ENCODE measurements at regions not wholly inside any gene's neighbourhood (a gene's known extent, or its start where the extent isn't known, plus 50 kb on each side); places are given as distances from the start of the nearest gene placed in this dataset.

GRCh38 chr2:181771356-181771755, 91.0 kb upstream of the NEUROD1 start:
- no peak for DNase-seq

GRCh38 chr2:181772334-181772733, 92.0 kb upstream of the NEUROD1 start:
- no peak for DNase-seq

- DNase-seq = no peak
These were observed 92.5 kb upstream of the NEUROD1 start for GRCh38 chr2:181772777-181773176.

GRCh38 chr2:181774685-181775084, 94.4 kb upstream of the NEUROD1 start:
- DNase-seq = no peak

- no peak for DNase-seq
These were observed 96.0 kb upstream of the NEUROD1 start for GRCh38 chr2:181776336-181776735.

GRCh38 chr2:181777734-181778133, 97.4 kb upstream of the NEUROD1 start:
- DNase-seq = no peak

- DNase-seq = no peak
These were observed 98.4 kb upstream of the NEUROD1 start for GRCh38 chr2:181778621-181779201.

GRCh38 chr2:181779288-181780021, 99.1 kb upstream of the NEUROD1 start:
- no peak for DNase-seq

- no peak for DNase-seq
These were observed 99.8 kb upstream of the NEUROD1 start for GRCh38 chr2:181780047-181780651.

- DNase-seq = no peak
These were observed 100.3 kb upstream of the NEUROD1 start for GRCh38 chr2:181780657-181781056.

- DNase-seq = no peak
These were observed 100.9 kb upstream of the NEUROD1 start for GRCh38 chr2:181781078-181781786.

GRCh38 chr2:181782660-181783059, 102.3 kb upstream of the NEUROD1 start:
- no peak for DNase-seq

GRCh38 chr2:181784556-181784955, 104.2 kb upstream of the NEUROD1 start:
- DNase-seq = no peak

- no peak for DNase-seq
These were observed 105.5 kb upstream of the NEUROD1 start for GRCh38 chr2:181785691-181786344.

GRCh38 chr2:181786371-181787228, 104.9 kb upstream of the ITPRID2 start:
- DNase-seq = no peak

- no peak for DNase-seq
These were observed 104.1 kb upstream of the ITPRID2 start for GRCh38 chr2:181787310-181788048.

GRCh38 chr2:181788897-181789555, 102.5 kb upstream of the ITPRID2 start:
- DNase-seq = no peak

GRCh38 chr2:181789827-181790448, 101.6 kb upstream of the ITPRID2 start:
- DNase-seq = no peak

- no peak for DNase-seq
These were observed 100.5 kb upstream of the ITPRID2 start for GRCh38 chr2:181790716-181791649.

Measured in NCI-H2171 (cell line).